HCT116 (cell line): ENCODE measurements at regions not wholly inside any gene's neighbourhood (a gene's known extent, or its start where the extent isn't known, plus 50 kb on each side); places are given as distances from the start of the nearest gene placed in this dataset.

Experiments
- ATAC-seq: fragments of 200-7000 bp; cut with Tn5 transposase; 2 replicates; pipeline ENCODE4 v1.9.1; 2020; ENCODE audit warnings: mild to moderate bottlenecking, moderate library complexity
- BruUV-seq: library from RNA; stranded (reverse); fragments of 400-500 nt; replicated peaks from 2 replicates; lab custom pipeline; 2021; lab: Mats Ljungman, UMichigan
- CTCF ChIA-PET: fragments of 300-600 bp; sonication (Branson Sonifier 250); formaldehyde crosslinking; loops from one replicate; lab custom pipeline; 2021; ENCODE audit warnings: antibody characterized with exemption; lab: Charles Lee
- POLR2A ChIA-PET: fragments of 300-600, 350-600 bp; sonication (Branson Sonifier 250); formaldehyde crosslinking; loops from one replicate; lab custom pipeline; 2021; ENCODE audit warnings: antibody characterized with exemption; lab: Charles Lee
- RAD21 ChIA-PET, 2 experiments: fragments of 300-600 bp; sonication (Branson Sonifier 250); formaldehyde crosslinking; loops; one replicate each; lab custom pipeline; 2023; ENCODE audit warnings: low total read pairs in 2 of 2; ENCODE audit not compliant: uncharacterized antibody in 2 of 2, unreplicated experiment in 2 of 2, low non-redundant PET in 1 of 2; lab: Charles Lee
- DNase-seq: peaks from one replicate; pipeline ENCODE4 v3.0.0-alpha.2; 2010; ENCODE audit warnings: low read depth, low spot score
- H2AFZ ChIP-seq: fragments of 200-600 bp; shearing (Covaris generic), sonication (generic); 2 replicates; pipeline ENCODE4 v1.6.1; 2017; ENCODE audit warnings: low read depth, mixed run types, mixed read lengths, antibody characterized with exemption, low read length; ENCODE audit not compliant: poor library complexity, severe bottlenecking
- H3K27ac ChIP-seq: 2 replicates; pipeline ENCODE4 v1.5.1; 2012; ENCODE audit warnings: low read depth, low read length
- H3K27me3 ChIP-seq: fragments of 200-600 bp; sonication (generic); 2 replicates; pipeline ENCODE4 v1.6.1; 2016; ENCODE audit warnings: mixed run types, low read length, mixed read lengths; ENCODE audit not compliant: insufficient read depth
- H3K36me3 ChIP-seq, 2 experiments: fragments of 200-500 bp in 1 of 2; fragments of 200-600 bp in 1 of 2; sonication (Bioruptor generic) in 1 of 2; sonication (generic) in 1 of 2; 2 replicates each; pipeline versions ENCODE4 v1.5.1 to v1.6.1; 2014 to 2016; ENCODE audit warnings: low read length in 2 of 2, inconsistent platforms in 1 of 2, mixed read lengths in 1 of 2, mixed run types in 1 of 2; ENCODE audit not compliant: insufficient read depth in 2 of 2, control insufficient read depth in 1 of 2
- H3K4me1 ChIP-seq, 2 experiments: fragments of 200-600 bp in 1 of 2; sonication (generic) in 1 of 2; 2 replicates each; pipeline versions ENCODE4 v1.5.1 to v1.6.1; 2012 to 2017; ENCODE audit warnings: low read length in 2 of 2, inconsistent platforms in 1 of 2, mild to moderate bottlenecking in 1 of 2, mixed read lengths in 1 of 2, mixed run types in 1 of 2, moderate library complexity in 1 of 2; ENCODE audit not compliant: insufficient read depth in 2 of 2, control insufficient read depth in 1 of 2
- H3K4me2 ChIP-seq: fragments of 200-600 bp; sonication (generic); 2 replicates; pipeline ENCODE4 v1.6.1; 2017; ENCODE audit warnings: mixed run types, low read length, mixed read lengths
- H3K4me3 ChIP-seq, 2 experiments: fragments of 200-600 bp in 1 of 2; sonication (generic) in 1 of 2; replicated peaks in 1 of 2; 2 replicates each; pipeline ENCODE4 v1.5.1; 2011 to 2016; ENCODE audit warnings: low read length in 2 of 2, control low read depth in 1 of 2, low read depth in 1 of 2, mild to moderate bottlenecking in 1 of 2, mixed read lengths in 1 of 2, mixed run types in 1 of 2
- H3K79me2 ChIP-seq: fragments of 200-600 bp; sonication (generic); 2 replicates; pipeline ENCODE4 v1.6.1; 2017; ENCODE audit warnings: mild to moderate bottlenecking, mixed run types, low read length, moderate library complexity, mixed read lengths; ENCODE audit not compliant: insufficient read depth
- H3K9ac ChIP-seq: fragments of 200-600 bp; sonication (generic); 2 replicates; pipeline ENCODE4 v1.6.1; 2016; ENCODE audit warnings: low read length, mixed read lengths
- H3K9me2 ChIP-seq: fragments of 200-600 bp; sonication (generic), shearing (Covaris generic); 2 replicates; pipeline ENCODE4 v1.6.1; 2017; ENCODE audit warnings: mixed run types, mild to moderate bottlenecking, moderate library complexity; ENCODE audit not compliant: insufficient read depth
- H3K9me3 ChIP-seq, 2 experiments: fragments of 200-500 bp in 1 of 2; fragments of 200-600 bp in 1 of 2; sonication (Bioruptor generic) in 1 of 2; sonication (generic) in 1 of 2; 2 replicates each; pipeline ENCODE4 v1.6.1; 2014 to 2017; ENCODE audit warnings: low read length in 2 of 2, mixed read lengths in 2 of 2, inconsistent platforms in 1 of 2, low read depth in 1 of 2, mild to moderate bottlenecking in 1 of 2, mixed run types in 1 of 2, moderate library complexity in 1 of 2; ENCODE audit not compliant: control insufficient read depth in 1 of 2, insufficient read depth in 1 of 2
- H4K20me1 ChIP-seq: fragments of 200-600 bp; sonication (generic), shearing (Covaris generic); 2 replicates; pipeline ENCODE4 v1.6.1; 2017; ENCODE audit warnings: mixed run types, mild to moderate bottlenecking, moderate library complexity; ENCODE audit not compliant: insufficient read depth
- CEBPB ChIP-seq: IDR thresholded peaks from 2 replicates; pipeline ENCODE4 v1.6.1; 2012; ENCODE audit warnings: low read depth
- CTCF ChIP-seq, 3 experiments: fragments of 200-600 bp in 1 of 3; sonication (generic) in 1 of 3; IDR thresholded peaks in 2 of 3; conservative IDR thresholded peaks in 1 of 3; 2 replicates each; pipeline ENCODE4 v1.5.1; 2012 to 2017; ENCODE audit warnings: low read depth in 2 of 3, low read length in 2 of 3, antibody characterized with exemption in 1 of 3, borderline replicate concordance in 1 of 3, control low read depth in 1 of 3, mild to moderate bottlenecking in 1 of 3, mixed read lengths in 1 of 3, mixed run types in 1 of 3, moderate library complexity in 1 of 3; ENCODE audit not compliant: insufficient read depth in 1 of 3
- ELF1 ChIP-seq: IDR thresholded peaks from 2 replicates; pipeline ENCODE4 v1.6.1; 2012; ENCODE audit warnings: low read depth, borderline replicate concordance
- EZH2phosphoT487 ChIP-seq: fragments of 200-600 bp; IDR thresholded peaks from 2 replicates; pipeline ENCODE4 v1.6.1; 2018; ENCODE audit warnings: antibody characterized with exemption, borderline replicate concordance
- POLR2A ChIP-seq: IDR thresholded peaks from 2 replicates; pipeline ENCODE4 v1.7.0; 2011; ENCODE audit warnings: borderline replicate concordance; ENCODE audit not compliant: insufficient read depth, insufficient read length; ENCODE audit errors: extremely low read depth
- POLR2AphosphoS5 ChIP-seq: IDR thresholded peaks from 2 replicates; pipeline ENCODE4 v1.6.1; 2011; ENCODE audit warnings: mild to moderate bottlenecking, low read depth, low read length, moderate library complexity
- SP1 ChIP-seq: IDR thresholded peaks from 2 replicates; pipeline ENCODE4 v1.6.1; 2012; ENCODE audit warnings: low read depth
- SRF ChIP-seq: IDR thresholded peaks from 2 replicates; pipeline ENCODE4 v1.6.1; 2012; ENCODE audit warnings: low read depth
- TCF7L2 ChIP-seq: IDR thresholded peaks from 2 replicates; pipeline ENCODE4 v1.7.0; 2011; ENCODE audit warnings: borderline replicate concordance, inconsistent platforms; ENCODE audit not compliant: insufficient read depth, insufficient read length; ENCODE audit errors: extremely low read depth
- YY1 ChIP-seq: IDR thresholded peaks from 2 replicates; pipeline ENCODE4 v1.6.1; 2011; ENCODE audit warnings: low read length, low read depth, moderate library complexity, mild to moderate bottlenecking; ENCODE audit not compliant: insufficient replicate concordance; ENCODE audit errors: extremely low read depth
- ZFX ChIP-seq: fragments of 450-650 bp; IDR thresholded peaks from 2 replicates; pipeline ENCODE4 v1.6.1; 2017
- intact Hi-C: fragments of 100-400 bp; cut with micrococcal nuclease; formaldehyde crosslinking; loops from 2 replicates; pipeline ENCODE4 v1.10.0; 2022

- TF ChIP-seq YY1 (no peak), CTCF (IDR thresholded peaks at IDR 0.05 in 2 of 3, conservative IDR thresholded peaks at IDR 0.05 in 1 of 3; ENCODE audit: borderline replicate concordance in 1 of 3, insufficient read depth in 1 of 3, low read depth in 2 of 3, low read length in 2 of 3) (no peak), TCF7L2 (no peak), ELF1 (no peak), SRF (no peak)
These were observed 336.1 kb downstream of the TFEC start (continued) for GRCh38 chr7:115694424-115694823.

DNA sequence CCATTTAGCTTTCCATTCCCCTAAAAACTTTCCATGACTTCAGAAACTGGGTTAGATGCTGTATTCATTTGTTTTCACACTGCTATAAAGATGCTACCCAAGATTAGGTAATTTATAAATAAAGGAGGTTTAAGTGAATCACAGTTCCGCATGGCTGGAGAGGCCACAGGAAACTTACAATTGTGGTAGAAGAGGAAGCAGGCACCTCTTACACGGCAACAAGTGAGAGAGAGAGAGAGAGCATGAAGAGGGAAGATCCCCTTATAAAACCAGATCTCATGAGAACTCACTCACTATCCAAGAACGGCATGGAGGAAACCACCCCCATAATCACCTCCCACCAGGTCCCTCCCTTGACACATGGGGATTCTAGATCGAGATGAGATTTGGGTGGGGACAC, 336.8 kb downstream of the TFEC start:
- Histone ChIP-seq H4K20me1 (no peaks in the 10 kb centered on the region), H3K27ac (no peak overlapping the region), H3K9me3 (no peaks in the 10 kb centered on the region), H3K79me2 (no peaks in the 10 kb centered on the region), H3K36me3 (no peaks in the 10 kb centered on the region), H3K4me2 (no peak overlapping the region), H3K27me3 (no peaks in the 10 kb centered on the region), H3K4me1 (no peaks in the 10 kb centered on the region)
- no peak for DNase-seq
- POLR2A ChIA-PET = no interaction called here
- RAD21 ChIA-PET = no interaction called here
- BruUV-seq = no TSS peak
- intact Hi-C loops = no loop called here
- CTCF ChIA-PET = no interaction called here
- no peak for TF ChIP-seq ZFX
- TF ChIP-seq SP1 = no peak
- TF ChIP-seq POLR2A = no peak
- TF ChIP-seq EZH2phosphoT487 = no peak
- no peak for TF ChIP-seq POLR2AphosphoS5
- TF ChIP-seq CEBPB = no peak
- TF ChIP-seq, all 23 proteins: peak for 0
- no peak overlapping the region for H3K4me3 ChIP-seq
- no peak overlapping the region for H3K9ac ChIP-seq
- ATAC-seq = no peak
- no peak overlapping the region for H2AFZ ChIP-seq
- no peaks in the 10 kb centered on the region for H3K9me2 ChIP-seq
